T-cell (primary cell): ENCODE measurements at regions not wholly inside any gene's neighbourhood (a gene's known extent, or its start where the extent isn't known, plus 50 kb on each side); places are given as distances from the start of the nearest gene placed in this dataset.

Experiments used
- ATAC-seq, 4 experiments: fragments of 200-7000 bp in 3 of 4; fragments of 150-1000 bp in 1 of 4; cut with Tn5 transposase; replicated peaks in 1 of 4; 1 replicate in 3 of 4; 2 replicates in 1 of 4; pipeline ENCODE4 v1.10.0; 2021; ENCODE audit warnings: moderate library complexity in 3 of 4, mild to moderate bottlenecking in 2 of 4, moderate number of reproducible peaks in 1 of 4
- CTCF ChIA-PET, 2 donors: fragments of 300-600 bp; sonication (Branson Sonifier 250); formaldehyde crosslinking; loops; one replicate each; lab custom pipeline; 2022; ENCODE audit warnings: antibody characterized with exemption in 2 of 2; lab: Charles Lee
- POLR2A ChIA-PET, 2 donors: fragments of 300-600 bp; sonication (Branson Sonifier 250); formaldehyde crosslinking; loops; one replicate each; lab custom pipeline; 2022; ENCODE audit warnings: antibody characterized with exemption in 2 of 2; lab: Charles Lee
- DNase-seq, 35 experiments: peaks; one replicate each; pipeline versions ENCODE4 v3.0.0 to v3.0.0-alpha.2; 2013 to 2023
- H3K27ac ChIP-seq: one replicate; pipeline ENCODE4 v1.5.1; 2013; ENCODE audit warnings: low read length
- H3K27me3 ChIP-seq, 2 experiments: replicated peaks in 1 of 2; 1 replicate in 1 of 2; 2 replicates in 1 of 2; pipeline versions ENCODE4 v1.6.1 to v1.7.0; 2013; ENCODE audit warnings: low read length in 1 of 2, mixed read lengths in 1 of 2; ENCODE audit not compliant: control insufficient read depth in 2 of 2, insufficient read depth in 2 of 2; ENCODE audit errors: extremely low read depth in 1 of 2
- H3K36me3 ChIP-seq, 2 donors: 1 replicate in 1 of 2; 2 replicates in 1 of 2; pipeline versions ENCODE4 v1.6.1 to v1.7.0; 2013; ENCODE audit warnings: low read length in 1 of 2; ENCODE audit not compliant: control insufficient read depth in 2 of 2, insufficient read depth in 1 of 2; ENCODE audit errors: extremely low read depth in 1 of 2
- H3K4me1 ChIP-seq, 2 experiments: 1 replicate in 1 of 2; 2 replicates in 1 of 2; pipeline versions ENCODE4 v1.6.1 to v1.7.0; 2013; ENCODE audit warnings: low read length in 2 of 2, mixed read lengths in 1 of 2; ENCODE audit not compliant: insufficient read depth in 2 of 2, control insufficient read depth in 1 of 2; ENCODE audit errors: extremely low read depth in 1 of 2
- H3K4me3 ChIP-seq, 2 donors: 1 replicate in 1 of 2; 2 replicates in 1 of 2; pipeline versions ENCODE4 v1.5.1 to v1.7.0; 2013; ENCODE audit warnings: mild to moderate bottlenecking in 2 of 2, low read length in 1 of 2, moderate library complexity in 1 of 2; ENCODE audit not compliant: control insufficient read depth in 1 of 2; ENCODE audit errors: extremely low read depth in 1 of 2
- H3K9me3 ChIP-seq: 2 replicates; pipeline ENCODE4 v1.7.0; 2013
- H3K27ac Mint-ChIP-seq, 2 donors: one replicate each; pipeline ENCODE4 v1.8.0; 2020 to 2021; ENCODE audit warnings: mild to moderate bottlenecking in 2 of 2, mixed read lengths in 2 of 2
- H3K27me3 Mint-ChIP-seq, 2 donors: one replicate each; pipeline ENCODE4 v1.8.0; 2021 to 2022; ENCODE audit warnings: mixed read lengths in 2 of 2
- H3K36me3 Mint-ChIP-seq: one replicate; pipeline ENCODE4 v1.8.0; 2021; ENCODE audit warnings: mixed read lengths
- H3K4me1 Mint-ChIP-seq, 3 donors: one replicate each; pipeline ENCODE4 v1.8.0; 2020 to 2022; ENCODE audit warnings: mixed read lengths in 3 of 3, mild to moderate bottlenecking in 1 of 3
- H3K4me3 Mint-ChIP-seq, 3 donors: one replicate each; pipeline ENCODE4 v1.8.0; 2020 to 2022; ENCODE audit warnings: mild to moderate bottlenecking in 3 of 3, mixed read lengths in 3 of 3, moderate library complexity in 3 of 3
- H3K9me3 Mint-ChIP-seq, 3 donors: one replicate each; pipeline ENCODE4 v1.8.0; 2020 to 2022; ENCODE audit warnings: mixed read lengths in 3 of 3
- WGBS: methylation state at CpG from one replicate; pipeline ENCODE4 v1.1.5; 2013; ENCODE audit warnings: missing lambda C conversion rate; ENCODE audit not compliant: insufficient coverage; 5-methylcytosine and 5-hydroxymethylcytosine counted together

DNA sequence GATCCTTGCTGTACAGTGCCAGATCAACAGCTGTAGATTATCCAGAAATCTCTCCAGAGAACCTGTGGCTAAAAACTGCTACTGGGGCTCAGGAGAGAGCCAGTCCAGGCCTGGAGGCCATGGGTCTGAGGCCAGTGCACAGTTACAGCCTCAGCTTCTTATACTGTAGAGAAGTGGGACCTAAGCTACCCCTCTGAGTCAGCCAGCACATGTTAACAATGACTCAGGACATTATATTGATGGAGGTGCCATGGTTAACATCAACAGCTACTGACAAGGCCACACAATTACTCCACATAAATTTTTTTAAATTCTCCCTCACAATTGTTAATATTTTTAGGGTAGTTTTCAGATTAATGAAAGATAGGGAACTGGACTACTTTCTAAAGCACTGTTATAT is 138.5 kb downstream of the RBM26 start:
- ATAC-seq (no peak), DNase-seq (no peak)
- Mint-ChIP-seq H3K27ac (no peak overlapping the region), H3K4me1 (no peaks in the 10 kb centered on the region), H3K27me3 (peaks cover 0 to 7% of the 10 kb centered on the region in 2 donors), H3K9me3 (peaks cover 0 to 4% (median 0%) of the 10 kb centered on the region in 3 donors), H3K36me3 (no peaks in the 10 kb centered on the region), H3K4me3 (no peak overlapping the region)
- POLR2A ChIA-PET: no interaction called here
- no peaks in the 10 kb centered on the region for H3K36me3 ChIP-seq
- H3K4me1 ChIP-seq: no peaks in the 10 kb centered on the region
- H3K9me3 ChIP-seq: no peaks in the 10 kb centered on the region
- CTCF ChIA-PET: no interaction called here
- H3K4me3 ChIP-seq: no peak overlapping the region
- no peak overlapping the region for H3K27ac ChIP-seq
- H3K27me3 ChIP-seq: peaks cover 0 to 3% of the 10 kb centered on the region in 2 experiments

DNA sequence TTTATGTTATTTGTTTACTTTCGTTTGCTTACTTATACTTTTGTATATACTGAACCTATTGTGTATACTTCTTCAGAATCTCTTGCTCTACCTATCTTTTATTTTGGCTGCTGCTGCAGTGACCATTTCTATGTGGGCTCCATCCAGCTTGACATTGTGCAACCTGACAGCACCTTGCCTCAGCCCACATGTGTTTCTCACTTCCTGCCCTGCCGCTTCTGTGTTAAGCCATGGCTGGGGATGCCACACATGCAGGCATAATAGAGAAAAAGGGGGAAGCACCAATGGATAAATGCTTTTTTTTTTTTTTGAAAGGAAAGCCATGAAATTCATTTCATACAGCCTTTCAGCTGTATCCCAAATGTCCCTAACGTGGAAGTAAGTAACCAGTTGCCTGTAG is 147.6 kb downstream of the RBM26 start:
- no peaks in the 10 kb centered on the region for H3K9me3 ChIP-seq
- Mint-ChIP-seq H3K9me3 (no peaks in the 10 kb centered on the region), H3K4me3 (no peak overlapping the region), H3K4me1 (no peaks in the 10 kb centered on the region), H3K36me3 (no peaks in the 10 kb centered on the region), H3K27ac (no peak overlapping the region), H3K27me3 (peaks cover 5 to 8% of the 10 kb centered on the region in 2 donors)
- no peaks in the 10 kb centered on the region for H3K27me3 ChIP-seq
- no peak overlapping the region for H3K27ac ChIP-seq
- no CpG with 5 or more reads among the region's 3 CpGs for WGBS
- POLR2A ChIA-PET: no interaction called here
- CTCF ChIA-PET: no interaction called here
- no peak for DNase-seq
- H3K4me1 ChIP-seq: no peaks in the 10 kb centered on the region
- no peaks in the 10 kb centered on the region for H3K36me3 ChIP-seq
- no peak overlapping the region for H3K4me3 ChIP-seq
- no peak for ATAC-seq

DNA sequence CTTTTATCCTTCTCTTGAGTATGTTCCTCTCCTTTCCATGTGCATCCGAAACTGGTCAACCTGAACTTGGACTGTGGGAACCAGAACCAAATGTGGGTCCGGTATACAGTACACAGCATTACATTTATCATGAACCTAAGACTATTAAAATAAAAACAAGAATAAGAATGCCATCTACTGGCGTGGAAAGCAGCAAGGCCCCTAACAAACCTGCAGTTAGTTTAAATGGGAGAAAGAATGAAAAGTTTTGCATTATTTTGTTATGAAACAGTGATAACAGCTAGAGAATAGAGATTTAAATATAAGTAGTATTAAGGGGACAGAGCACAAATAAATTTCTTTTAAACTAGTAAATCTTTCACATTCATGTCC is 159.5 kb downstream of the RBM26 start:
- POLR2A ChIA-PET: no interaction called here
- H3K9me3 ChIP-seq: no peaks in the 10 kb centered on the region
- H3K27ac ChIP-seq: no peak overlapping the region
- H3K4me3 ChIP-seq: no peak overlapping the region
- CTCF ChIA-PET: no interaction called here
- DNase-seq (no peak), ATAC-seq (no peak)
- H3K36me3 ChIP-seq: no peaks in the 10 kb centered on the region
- peaks cover 0 to 6% of the 10 kb centered on the region in 2 experiments for H3K27me3 ChIP-seq
- H3K36me3 Mint-ChIP-seq: no peaks in the 10 kb centered on the region
- H3K4me1 ChIP-seq: no peaks in the 10 kb centered on the region
- 73% methylated on average over 2 of the region's 3 CpGs for WGBS
- H3K4me1 Mint-ChIP-seq: no peaks in the 10 kb centered on the region
- no peak overlapping the region for H3K27ac Mint-ChIP-seq
- no peaks in the 10 kb centered on the region for H3K9me3 Mint-ChIP-seq
- H3K4me3 Mint-ChIP-seq: no peak overlapping the region
- H3K27me3 Mint-ChIP-seq: peaks cover 4 to 20% of the 10 kb centered on the region in 2 donors

DNA sequence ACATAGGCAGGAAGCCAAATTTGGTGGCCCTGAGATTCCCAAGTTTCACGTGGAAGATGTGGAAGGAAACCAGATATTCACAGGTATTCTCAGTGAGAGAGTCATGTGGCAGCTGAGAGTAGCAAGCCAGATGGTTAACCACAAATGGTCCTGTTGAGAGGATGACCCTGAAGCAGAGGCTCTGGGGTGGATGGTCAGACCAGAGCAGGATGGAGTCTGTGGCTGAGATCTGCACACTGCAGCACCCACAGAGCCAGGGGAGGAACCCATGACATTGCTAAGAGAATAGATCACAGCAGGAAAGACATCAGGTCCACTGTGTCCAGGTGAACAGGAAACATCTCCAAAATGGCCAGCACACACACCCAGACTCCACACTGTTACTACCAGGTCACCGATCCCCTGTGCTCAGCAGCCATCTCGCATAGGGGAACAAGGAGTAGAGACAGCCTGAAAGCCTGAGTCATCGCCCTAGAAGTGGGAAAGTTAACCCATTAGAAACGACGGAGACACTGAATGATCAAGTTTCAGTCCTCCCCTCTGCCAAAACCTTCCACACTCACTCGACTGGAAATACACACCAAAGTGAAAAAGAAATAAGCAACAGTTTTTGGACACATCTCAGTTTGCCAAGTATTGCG is 160.0 kb downstream of the RBM26 start:
- no peak overlapping the region for H3K27ac ChIP-seq
- ChIA-PET CTCF (no interaction called here), POLR2A (no interaction called here)
- no peak for DNase-seq
- H3K27ac Mint-ChIP-seq: no peak overlapping the region
- H3K36me3 Mint-ChIP-seq: no peaks in the 10 kb centered on the region
- no peaks in the 10 kb centered on the region for H3K9me3 ChIP-seq
- H3K9me3 Mint-ChIP-seq: no peaks in the 10 kb centered on the region
- H3K4me1 Mint-ChIP-seq: no peaks in the 10 kb centered on the region
- 73% methylated on average over 8 of the region's 8 CpGs for WGBS
- H3K4me3 ChIP-seq: no peak overlapping the region
- H3K27me3 Mint-ChIP-seq: peaks cover 4 to 25% of the 10 kb centered on the region in 2 donors
- no peak for ATAC-seq
- no peaks in the 10 kb centered on the region for H3K36me3 ChIP-seq
- H3K27me3 ChIP-seq: peaks cover 0 to 6% of the 10 kb centered on the region in 2 experiments
- no peak overlapping the region for H3K4me3 Mint-ChIP-seq
- no peaks in the 10 kb centered on the region for H3K4me1 ChIP-seq

DNA sequence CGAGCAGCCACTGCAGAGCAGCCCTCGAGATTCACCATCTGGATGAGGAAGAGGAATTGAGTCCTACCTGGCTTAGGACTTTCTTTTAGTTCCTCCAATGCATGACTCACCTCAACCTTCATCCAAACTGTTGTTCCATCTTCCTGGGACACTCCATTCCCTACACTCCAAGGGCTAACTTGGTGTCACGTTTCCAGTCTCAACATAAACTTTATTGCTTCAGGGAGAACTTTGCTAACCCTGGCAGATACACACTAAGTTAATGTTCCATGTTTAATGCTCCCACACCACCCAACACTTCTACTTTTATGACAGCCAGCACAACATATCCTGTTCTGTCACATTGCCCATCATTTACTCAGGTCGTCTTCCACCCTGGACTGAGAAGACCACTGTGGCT is 164.4 kb downstream of the RBM26 start:
- no peaks in the 10 kb centered on the region for H3K4me1 ChIP-seq
- Mint-ChIP-seq H3K27ac (no peak overlapping the region), H3K36me3 (no peaks in the 10 kb centered on the region), H3K9me3 (no peaks in the 10 kb centered on the region), H3K4me3 (no peak overlapping the region), H3K27me3 (peaks cover 12 to 38% of the 10 kb centered on the region in 2 donors), H3K4me1 (no peaks in the 10 kb centered on the region)
- no peaks in the 10 kb centered on the region for H3K36me3 ChIP-seq
- ATAC-seq (no peak), DNase-seq (no peak)
- 41% methylated on average over 1 of the region's 4 CpGs for WGBS
- no peaks in the 10 kb centered on the region for H3K9me3 ChIP-seq
- ChIA-PET POLR2A (no interaction called here), CTCF (no interaction called here)
- no peak overlapping the region for H3K4me3 ChIP-seq
- no peak overlapping the region for H3K27ac ChIP-seq
- H3K27me3 ChIP-seq: peaks cover 0 to 3% of the 10 kb centered on the region in 2 experiments

DNA sequence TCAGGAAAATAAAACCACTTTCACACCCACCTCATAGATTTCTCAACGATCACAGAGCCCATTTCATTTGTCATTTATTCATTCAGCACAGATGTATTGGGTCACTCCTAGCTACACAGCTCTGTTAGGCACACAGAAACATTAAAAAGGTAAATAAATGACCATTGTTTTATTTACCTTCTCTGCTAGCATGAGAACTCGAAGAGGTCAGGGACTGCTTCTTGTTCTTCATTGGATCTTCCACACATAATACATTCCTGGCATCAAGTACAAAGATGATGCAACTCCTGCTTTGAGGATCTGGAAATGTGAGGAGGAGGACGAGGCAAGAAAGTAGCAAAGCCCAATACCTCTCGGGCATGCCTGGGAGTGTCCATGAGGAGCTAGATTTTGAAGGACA is 168.1 kb downstream of the RBM26 start:
- WGBS: no CpG with 5 or more reads among the region's 4 CpGs
- Mint-ChIP-seq H3K4me1 (no peaks in the 10 kb centered on the region), H3K27ac (no peak overlapping the region), H3K4me3 (no peak overlapping the region), H3K9me3 (peaks cover 0 to 4% (median 0%) of the 10 kb centered on the region in 3 donors), H3K27me3 (peaks cover 14 to 32% of the 10 kb centered on the region in 2 donors), H3K36me3 (no peaks in the 10 kb centered on the region)
- Histone ChIP-seq H3K27me3 (no peaks in the 10 kb centered on the region), H3K36me3 (no peaks in the 10 kb centered on the region), H3K4me1 (no peaks in the 10 kb centered on the region), H3K4me3 (no peak overlapping the region), H3K9me3 (no peaks in the 10 kb centered on the region), H3K27ac (no peak overlapping the region)
- no peak for ATAC-seq
- POLR2A ChIA-PET: no interaction called here
- DNase-seq: no peak
- CTCF ChIA-PET: no interaction called here

DNA sequence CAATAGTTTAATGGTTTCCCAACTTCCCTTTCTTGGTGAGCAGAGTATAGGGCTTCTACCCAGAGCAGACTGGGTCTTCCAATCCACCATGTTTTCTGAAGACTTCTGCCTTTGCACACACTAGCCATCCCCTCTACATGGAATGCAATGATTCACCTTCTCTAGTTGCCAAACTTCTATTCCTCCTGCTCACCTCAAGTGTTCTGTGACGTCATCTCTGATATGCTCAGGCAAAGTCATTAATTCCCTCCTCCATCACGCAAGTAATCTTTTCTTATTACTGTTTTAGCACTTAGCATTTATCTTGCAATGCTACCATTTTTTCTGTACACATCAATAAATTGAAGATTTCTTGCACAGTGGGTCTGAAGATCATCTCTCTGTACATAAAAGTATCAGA is 174.2 kb downstream of the RBM26 start:
- peaks cover 0 to 4% (median 0%) of the 10 kb centered on the region in 3 donors for H3K9me3 Mint-ChIP-seq
- peaks cover 4 to 5% of the 10 kb centered on the region in 2 donors for H3K27me3 Mint-ChIP-seq
- Histone ChIP-seq H3K27ac (no peak overlapping the region), H3K9me3 (no peaks in the 10 kb centered on the region), H3K27me3 (no peaks in the 10 kb centered on the region), H3K4me1 (no peaks in the 10 kb centered on the region), H3K36me3 (no peaks in the 10 kb centered on the region), H3K4me3 (no peak overlapping the region)
- no peaks in the 10 kb centered on the region for H3K36me3 Mint-ChIP-seq
- ChIA-PET CTCF (no interaction called here), POLR2A (no interaction called here)
- no peak for ATAC-seq
- DNase-seq: no peak
- WGBS: 94% methylated on average over 2 of the region's 2 CpGs
- H3K4me3 Mint-ChIP-seq: no peak overlapping the region
- no peak overlapping the region for H3K27ac Mint-ChIP-seq
- no peaks in the 10 kb centered on the region for H3K4me1 Mint-ChIP-seq
